HG03442 (cell line): ENCODE measurements at regions not wholly inside any gene's neighbourhood (a gene's known extent, or its start where the extent isn't known, plus 50 kb on each side); places are given as distances from the start of the nearest gene placed in this dataset.

ENCODE experiments used
- ATAC-seq: cut with Tn5 transposase; IDR thresholded peaks from one replicate; pipeline ENCODE4 v1.9.1; 2021; ENCODE audit warnings: mild to moderate bottlenecking, moderate library complexity; ENCODE audit not compliant: unreplicated experiment

DNA sequence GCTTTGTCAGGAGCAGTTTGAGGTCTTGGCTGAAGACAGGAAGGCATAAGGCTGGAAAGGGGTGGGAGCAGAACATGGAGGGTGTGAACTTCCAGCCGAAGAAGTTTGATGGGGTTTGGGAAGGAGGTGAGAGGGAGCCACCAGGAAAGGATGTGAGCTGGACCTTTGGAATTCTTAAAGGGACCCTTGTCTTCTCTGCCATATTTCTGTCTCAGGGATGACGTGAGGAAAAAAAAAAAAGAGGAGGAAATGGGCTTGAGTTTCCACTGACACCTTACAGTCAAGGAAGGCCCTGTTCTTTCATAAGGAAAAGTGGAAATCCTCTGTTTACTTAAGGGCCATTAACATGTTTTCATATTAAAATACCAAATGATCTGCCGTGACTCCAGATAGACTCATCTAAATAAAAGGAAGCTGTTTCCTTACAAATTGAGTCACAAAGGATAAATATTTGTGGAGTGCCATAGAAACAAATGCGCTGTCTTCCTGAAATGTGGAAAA lies 132.1 kb downstream of the PALM2AKAP2 start:
- ATAC-seq = no peak

DNA sequence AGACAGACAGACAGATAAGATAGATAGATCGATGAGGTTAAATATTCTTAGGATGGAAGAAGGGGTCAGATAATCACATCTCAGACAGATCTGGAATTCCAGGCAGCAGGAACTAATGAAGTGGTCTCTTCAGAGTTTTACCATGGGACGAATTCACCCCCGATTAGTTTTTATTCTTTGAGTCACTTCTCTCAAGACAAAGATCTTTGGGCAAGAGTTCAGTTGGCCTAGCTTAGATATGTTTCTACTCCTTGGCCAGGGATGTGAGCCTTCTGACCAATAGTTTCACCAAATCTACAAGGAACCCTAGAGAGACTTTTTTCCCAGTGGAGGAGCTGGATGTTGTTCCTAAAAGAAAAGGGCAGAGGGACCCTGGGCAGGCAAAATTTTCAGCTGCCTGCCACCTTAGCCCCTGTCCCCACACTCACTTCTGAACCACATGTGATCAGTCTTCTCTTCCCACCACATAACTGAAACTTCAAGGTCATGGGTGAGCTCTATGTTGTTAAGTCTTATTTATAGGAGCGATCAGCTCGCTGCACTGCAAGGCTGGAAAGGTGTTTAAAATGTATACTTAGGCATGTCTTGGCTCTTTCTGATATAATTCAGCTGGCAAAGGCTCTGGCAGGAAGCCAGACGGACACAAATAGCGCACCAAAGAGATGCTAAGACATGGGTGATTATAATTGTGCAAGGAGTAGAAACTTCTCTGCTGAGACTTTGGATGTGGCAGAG lies 132.9 kb downstream of the PALM2AKAP2 start:
- peak; percentile 46 for ATAC-seq

DNA sequence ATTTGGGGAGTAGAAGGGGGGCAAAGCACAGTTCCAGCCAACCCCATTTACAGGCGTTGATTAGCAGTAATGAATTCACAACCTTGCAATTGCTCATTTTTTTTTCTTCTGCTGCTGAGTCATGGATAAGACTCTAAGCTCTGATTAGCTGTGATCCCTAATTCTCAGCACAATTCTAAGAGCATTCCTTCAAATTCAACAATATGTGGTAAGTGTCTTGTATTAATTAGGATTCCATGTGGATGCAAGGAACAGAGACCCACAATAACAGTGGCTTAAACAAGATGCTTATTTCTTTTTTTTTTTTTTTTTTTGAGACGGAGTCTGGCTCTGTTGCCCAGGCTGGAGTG lies 133.4 kb downstream of the PALM2AKAP2 start:
- ATAC-seq = no peak

DNA sequence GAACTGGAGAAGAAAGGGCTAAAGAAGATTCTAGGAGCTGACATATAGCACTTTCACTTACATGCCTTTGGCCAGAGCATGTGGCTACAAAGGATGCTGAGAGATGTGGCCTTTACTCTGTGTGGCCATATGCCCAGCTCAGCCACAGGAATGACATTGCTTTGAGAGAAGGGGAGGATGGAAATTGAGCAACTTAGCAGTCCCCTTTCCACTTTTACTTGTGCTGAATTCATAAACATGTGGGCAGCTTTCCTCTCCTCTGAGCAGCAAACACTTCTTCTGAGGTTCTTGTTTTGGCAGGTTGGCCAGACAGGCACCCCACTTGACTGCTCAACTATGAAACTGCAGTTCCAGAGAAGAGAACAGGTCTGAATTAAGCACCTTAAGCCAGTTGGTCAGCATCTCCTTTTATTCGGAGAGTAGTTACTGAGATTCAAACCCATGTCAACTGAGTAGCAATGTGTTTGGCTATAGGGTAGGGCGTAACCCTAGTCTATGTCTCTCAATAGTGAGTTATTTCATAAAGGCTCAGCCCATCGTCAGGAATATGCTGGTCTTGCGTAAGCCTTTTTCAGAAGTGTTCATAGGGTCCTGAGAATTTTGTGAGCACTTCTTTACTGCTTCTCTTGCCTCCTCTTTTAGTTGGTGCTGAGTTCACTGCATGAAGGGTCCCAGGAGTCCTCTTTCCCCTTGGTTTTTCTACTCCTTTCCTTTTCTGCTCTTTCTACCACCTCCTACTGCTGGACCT lies 134.5 kb downstream of the PALM2AKAP2 start:
- peak; percentile 42 for ATAC-seq

DNA sequence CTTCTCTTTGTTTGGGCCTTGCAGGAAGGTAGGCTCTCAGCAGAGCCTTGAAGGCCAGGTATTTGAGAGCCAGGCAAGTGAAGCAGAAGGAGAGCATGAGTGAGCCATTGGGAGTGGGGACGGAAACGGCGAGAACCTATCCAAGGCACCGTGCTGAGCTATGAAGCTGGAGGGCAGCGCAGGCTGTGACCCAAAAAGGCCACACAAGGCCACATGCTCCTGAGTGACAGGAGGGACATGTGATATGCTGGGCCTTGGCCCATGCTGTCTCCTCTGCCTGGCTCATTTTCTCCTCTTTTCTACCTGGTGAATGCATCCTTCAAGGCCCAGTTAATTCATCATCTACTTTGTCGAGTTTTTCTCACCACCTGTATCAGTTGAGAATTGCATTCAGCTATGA lies 136.3 kb downstream of the PALM2AKAP2 start:
- no peak for ATAC-seq

DNA sequence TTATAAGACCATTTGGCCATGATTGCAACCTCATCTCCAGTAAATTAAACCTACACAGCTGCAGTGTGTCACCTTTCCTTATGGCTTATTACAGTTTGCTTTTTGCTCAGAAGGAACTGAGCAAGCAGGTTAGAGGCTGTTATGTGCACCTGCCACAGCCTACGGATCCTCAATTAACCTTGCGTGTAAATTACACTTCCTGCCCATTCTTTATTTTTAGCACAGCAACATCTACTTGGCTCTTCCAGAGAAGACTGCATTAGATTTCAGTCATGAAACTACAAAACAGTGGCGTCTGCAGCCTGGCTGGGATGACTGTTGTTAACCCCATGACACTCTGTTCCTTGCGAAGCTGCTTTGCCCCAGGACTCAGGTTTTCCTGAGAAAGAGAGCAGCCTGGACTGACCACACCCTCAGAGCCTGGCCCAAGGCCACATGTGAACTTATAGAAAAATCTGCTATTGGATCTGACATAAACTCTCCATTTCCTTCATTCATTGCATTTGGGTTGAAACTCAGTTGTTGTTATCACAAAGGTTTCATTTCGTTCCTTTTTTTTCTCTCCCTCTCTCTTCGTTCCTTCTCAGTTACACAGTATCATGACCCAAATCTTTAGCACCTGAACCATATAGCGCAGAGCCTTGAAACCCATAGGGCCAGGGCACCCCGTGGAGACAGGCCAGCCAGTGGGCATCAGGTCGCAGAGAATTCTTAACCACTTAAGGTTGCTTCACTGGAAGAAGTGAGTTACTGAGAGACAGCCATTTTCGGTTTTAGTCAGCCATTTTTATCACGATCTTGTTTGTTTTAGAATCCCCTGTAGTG lies 138.6 kb downstream of the PALM2AKAP2 start:
- peak; percentile 64 for ATAC-seq

DNA sequence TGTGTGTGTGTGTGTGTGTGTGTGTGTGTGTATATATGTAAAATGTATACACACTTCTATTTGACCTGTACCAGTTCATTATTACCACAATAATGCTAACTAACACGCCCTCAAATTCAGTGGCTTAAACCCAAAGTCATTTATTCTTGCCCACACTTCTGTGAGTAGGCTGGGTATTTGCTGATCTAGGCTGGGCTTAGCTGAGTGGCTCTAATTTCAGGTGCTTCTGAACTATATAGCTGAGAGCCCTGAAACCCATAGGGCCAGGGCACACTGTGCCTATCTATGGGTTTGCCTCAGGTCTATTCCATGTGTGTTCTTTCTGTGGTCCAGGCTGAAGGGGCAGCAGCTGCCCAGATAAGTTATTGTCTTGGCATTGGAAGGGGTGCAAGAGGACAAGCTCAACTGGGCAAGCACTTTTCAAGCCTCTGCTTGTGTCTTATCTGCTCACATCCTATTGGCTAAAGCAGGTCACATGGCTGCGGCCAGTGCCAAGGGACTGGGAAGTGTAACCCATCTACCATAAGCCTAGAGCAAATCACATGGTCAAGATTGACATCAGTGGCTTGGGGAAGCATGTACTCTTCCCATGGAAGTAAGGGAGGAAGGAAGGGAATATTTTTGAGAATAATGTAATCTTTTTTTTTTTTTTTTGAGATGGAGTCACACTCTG lies 139.9 kb downstream of the PALM2AKAP2 start:
- no peak for ATAC-seq

DNA sequence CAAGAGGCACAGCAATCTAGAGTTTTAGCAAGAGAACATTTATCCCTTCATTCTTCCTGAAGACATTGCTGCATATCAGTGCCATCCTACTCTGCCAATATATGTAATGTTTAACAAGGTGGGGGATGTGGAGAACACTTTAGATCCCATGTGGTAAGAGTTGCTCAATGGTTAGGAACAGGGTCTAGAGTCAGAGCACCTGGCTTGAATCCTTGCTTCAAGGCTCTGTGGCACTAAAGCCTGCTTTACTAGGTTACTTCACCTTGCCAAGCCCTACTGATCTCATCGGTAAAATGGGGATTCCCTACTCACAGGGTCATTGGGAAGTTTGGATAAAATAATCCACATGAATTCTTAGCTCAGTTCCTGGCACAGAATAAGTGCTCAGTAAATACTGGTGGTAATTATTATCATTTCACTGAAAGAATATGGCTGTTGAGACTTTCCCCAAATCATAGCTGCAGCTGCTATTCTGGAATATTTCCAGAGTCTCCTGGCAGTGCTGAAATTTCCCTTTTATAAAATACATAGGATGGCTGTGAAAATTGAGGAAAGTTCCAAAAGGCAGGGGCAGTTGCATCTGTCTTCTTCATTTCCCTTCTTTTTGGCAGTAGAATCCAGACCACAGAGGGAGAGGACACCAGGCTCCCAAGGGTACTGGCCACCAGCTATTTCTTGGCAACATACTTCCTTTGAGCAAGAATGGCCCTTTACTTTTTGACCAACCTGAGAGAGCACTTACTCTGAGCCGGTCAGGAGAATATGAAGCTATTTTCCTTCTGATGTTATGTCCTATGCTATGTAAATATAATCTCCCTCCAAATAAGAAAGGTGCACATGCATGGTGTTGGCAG lies 142.8 kb downstream of the PALM2AKAP2 start:
- ATAC-seq = no peak

DNA sequence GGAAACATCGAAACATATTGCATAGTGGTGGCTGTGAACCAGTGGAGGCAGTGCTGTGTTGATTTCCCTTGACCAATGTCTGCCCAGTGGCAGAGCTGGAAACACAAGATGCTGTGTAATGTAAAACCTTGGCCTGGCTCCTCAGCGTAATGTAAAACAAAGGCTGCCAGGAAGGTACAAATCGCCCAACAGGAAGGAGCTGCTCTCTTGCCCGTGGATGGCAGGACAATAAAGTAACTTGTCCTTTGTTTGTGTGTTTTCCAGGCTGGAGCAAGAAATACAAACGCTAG lies 143.4 kb downstream of the PALM2AKAP2 start:
- no peak for ATAC-seq

DNA sequence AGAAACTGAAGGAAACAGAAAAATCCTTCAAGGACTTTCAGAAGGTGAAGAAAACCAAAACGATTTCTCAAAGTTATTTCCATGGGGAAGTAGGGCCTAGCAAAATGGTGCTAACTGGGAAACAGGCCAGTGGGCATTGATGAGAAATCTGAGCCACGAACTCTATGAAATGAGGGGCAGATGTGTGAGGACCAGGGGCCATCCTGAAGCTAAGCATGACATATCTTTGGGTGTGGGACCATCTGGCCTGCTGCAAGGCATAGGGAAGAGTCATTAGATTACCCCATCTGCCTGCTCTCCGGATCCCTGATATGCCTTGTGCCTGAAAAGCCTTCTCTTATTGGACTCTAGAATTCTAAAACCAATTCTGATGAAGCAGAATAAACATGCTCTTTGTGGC lies 143.8 kb downstream of the PALM2AKAP2 start:
- ATAC-seq = no peak

DNA sequence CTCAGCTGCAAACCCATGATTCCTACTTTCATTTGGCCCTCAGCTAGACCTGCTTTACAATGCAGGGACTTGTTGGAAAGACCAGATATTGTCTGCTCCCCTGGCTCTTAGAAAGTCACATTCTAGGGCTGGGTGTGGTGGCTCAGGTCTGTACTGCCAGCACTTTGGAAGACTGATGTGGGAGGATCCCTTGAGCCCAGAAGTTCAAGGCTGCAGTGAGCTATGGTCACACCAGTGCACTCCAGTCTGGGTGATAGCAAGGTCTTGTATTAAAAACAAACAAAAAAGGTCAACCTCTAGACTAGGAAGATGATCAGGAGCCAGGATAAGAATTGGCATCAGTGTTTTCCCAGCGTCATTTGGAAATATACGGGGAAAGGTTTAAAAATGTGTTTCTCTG lies 145.8 kb downstream of the PALM2AKAP2 start:
- ATAC-seq = no peak

DNA sequence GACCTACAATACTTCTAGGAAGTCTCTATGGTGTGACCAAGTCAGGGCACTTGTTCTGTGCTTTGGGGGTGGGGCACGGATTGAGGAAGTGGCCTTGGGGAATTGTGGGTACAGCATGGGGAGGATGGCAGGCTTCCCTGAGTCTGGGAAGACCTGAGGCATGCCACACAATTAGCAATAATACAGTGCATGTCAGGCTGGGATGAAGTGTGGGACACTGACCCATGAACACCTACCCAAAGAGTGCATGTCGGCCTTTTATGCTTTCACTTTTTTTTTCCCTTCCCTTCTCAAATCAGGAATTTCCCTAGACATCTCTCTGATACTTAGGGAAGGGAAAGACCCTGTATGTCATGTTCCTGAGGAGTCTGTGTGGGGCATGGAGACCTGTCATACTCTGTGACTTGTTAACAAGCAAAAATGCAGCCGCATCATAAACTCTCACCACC lies 146.4 kb downstream of the PALM2AKAP2 start:
- no peak for ATAC-seq

DNA sequence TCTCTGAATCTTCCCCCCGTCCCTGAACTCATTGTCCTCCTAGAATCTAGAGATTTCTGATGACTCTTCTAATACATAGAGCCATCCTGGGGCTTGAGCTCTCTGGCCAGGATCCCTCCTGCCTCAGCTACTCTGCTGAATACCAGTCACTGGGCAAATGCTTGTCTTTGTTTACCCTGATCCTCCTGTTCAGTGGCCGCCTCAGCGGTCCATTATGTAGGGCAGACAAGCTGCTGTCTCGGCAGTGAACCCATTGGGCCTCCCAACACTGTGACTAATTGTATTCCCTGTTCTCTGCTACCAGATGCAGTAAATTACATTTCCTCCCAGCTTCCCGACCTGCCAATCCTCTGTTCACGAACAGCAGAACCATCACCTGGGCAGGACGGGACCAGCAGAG lies 151.6 kb downstream of the PALM2AKAP2 start:
- ATAC-seq = no peak

DNA sequence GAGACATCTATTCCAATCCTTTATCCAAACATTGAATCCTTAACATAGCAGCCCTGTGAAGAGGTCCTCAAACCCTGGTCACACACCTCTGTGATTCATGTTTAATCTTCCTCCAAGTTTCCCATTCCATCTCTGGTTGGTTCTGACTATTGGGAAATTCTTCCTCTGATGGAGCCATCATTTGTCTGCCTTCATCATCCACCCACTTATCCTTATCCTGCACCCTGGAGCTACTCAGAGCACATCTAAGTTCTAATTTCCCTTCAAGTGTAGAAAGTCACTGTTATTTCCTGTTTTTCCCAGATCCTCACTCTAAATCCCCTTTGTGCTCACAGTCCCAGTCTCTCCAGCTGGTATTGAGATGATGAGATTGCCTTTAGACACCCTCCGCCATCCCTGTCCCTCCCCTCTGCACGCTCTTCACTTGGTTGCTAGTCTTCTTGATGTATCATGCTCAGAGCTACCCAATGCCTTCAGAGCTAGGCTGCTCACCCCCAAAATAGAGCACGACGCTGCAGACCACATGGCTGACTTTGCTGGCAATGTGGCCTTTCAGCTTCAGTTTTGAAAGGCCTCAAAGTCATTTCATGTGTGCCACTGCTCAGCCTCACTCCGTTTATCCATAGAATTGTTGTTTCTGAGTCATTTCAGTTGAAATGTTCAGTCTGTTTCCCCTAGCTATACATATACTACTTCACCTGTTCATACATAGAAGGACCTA lies 154.3 kb downstream of the PALM2AKAP2 start:
- ATAC-seq = no peak

DNA sequence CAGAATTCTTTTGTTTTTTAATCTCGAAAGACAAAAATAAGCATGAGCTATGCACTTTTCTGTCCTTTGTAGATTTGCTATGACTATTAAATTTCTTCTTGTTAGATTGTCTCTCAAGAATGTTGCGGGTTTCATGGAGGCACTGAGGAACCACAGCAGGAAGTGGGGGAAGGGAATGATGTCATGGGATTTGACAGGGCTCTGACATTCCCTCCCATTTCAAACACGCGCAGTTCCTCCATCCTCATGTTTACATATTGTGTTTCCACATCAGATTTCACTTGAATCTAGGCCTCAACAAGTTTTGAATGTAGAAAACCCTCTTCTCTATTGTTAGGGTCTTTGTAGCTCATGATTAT lies 154.8 kb downstream of the PALM2AKAP2 start:
- ATAC-seq = no peak

DNA sequence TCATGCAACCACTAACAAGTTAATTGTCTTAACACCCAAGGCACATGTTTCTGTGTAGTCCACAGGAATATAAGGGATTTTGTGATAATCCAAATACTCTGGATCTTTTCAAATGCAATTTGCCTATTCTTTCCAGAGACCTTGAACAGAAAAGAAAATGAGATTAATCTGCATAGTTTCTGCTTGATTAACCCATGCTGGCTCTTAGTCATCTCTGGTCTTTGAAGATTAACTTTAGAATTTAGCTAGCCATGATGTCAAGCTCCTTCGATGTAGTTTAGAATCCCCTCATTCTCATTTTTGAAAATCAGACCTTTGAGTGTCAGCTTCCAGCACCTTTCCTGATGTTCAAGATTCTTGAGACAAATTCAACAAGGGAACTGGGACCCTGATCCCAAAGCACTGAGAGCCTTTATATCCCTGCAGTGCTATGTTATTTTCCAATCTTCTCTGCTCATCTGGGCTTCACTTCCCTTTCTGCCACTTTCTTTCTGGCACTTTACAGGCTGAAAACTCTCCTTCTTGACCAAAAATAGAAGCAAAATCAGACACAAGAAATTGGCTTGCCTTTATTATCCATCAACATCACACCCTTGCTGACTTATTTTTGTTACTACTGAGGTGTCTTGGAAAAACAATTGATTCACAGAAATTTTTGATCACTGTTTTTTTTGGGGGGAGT lies 155.5 kb downstream of the PALM2AKAP2 start:
- ATAC-seq = peak; percentile 53

DNA sequence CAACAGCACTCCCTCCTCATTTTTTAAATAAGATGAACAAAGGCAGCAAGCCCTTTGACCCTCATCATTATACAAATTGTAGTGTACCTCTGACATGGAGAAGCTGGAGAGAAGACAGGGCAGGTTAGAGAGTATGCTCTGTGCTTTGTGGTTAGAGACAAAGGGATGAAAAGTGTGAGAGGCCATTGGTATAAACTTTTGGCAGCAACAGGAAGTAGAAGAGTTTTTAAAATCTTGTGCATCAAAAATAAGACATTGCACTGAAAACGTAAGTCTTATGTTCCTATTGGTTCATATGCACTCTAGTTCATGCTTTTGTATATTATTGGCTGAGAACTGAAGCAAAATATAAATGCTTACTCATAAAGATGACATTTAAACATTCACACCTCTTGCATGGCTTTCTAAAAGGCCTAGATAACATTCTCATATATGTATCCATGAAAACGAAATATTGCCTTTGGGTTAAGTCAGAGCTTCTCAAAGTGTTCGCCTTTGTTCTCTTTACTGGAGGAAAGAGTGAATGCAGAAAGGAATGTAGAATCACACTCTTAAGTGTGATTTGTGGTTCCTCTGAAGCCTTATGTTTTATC lies 158.0 kb downstream of the PALM2AKAP2 start:
- ATAC-seq = no peak

DNA sequence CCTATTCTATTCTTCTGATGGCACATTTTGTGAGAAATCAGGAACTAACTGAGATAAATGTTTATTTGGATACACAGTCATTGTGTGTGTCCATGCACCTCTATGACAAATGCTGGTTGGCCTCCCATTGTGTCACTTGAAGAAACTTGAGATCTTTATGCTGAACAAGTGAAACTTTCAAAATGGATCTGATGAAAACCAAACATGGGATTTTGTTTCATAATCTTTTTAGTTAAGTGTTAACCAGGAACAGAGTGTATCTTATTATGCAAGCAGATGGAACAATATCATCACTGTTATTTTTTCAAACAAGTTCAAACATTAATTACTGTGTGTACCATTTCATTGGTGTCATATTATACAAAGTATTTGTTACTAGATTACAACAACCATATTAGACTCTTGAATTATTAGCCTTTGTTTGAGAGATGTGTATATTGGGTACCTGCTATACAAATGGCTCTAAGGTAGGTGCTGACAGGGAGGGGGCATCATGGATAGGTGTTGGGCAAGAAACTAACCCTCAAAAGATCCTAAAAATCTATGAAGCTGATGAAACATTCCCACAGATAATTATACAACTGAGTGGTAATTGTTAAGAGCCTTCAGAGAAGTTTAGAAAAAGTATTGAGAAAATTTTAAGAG lies 159.8 kb downstream of the PALM2AKAP2 start:
- ATAC-seq = no peak
